ENCODE measurements at regions not wholly inside any gene's neighbourhood (a gene's known extent, or its start where the extent isn't known, plus 50 kb on each side); places are given as distances from the start of the nearest gene placed in this dataset.

DNA sequence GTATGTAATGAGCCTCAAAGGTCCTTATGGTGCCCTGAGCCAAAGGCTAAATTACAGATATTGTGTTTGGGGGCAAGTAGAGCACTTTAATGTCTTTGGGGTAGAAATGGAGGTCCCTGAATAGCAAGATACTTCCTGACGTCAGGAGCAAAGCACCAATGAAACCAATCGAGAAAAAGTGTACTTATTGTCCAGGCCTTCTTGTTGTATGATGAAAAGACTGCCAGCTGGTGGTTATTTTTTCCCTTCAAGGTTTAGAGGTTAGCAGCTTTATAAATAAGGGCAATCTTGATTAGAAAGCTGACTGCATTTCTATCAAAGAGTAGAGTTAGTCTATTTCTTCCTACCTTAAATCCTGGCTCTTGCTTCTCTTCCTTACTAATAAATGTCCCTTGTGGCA lies 76.1 kb upstream of the HSF2 start:
- no peak for TF ChIP-seq EZH2 (IDR thresholded peaks at IDR 0.05; ENCODE audit: low read length, unreplicated experiment)
- TF ChIP-seq, protein P1, sequence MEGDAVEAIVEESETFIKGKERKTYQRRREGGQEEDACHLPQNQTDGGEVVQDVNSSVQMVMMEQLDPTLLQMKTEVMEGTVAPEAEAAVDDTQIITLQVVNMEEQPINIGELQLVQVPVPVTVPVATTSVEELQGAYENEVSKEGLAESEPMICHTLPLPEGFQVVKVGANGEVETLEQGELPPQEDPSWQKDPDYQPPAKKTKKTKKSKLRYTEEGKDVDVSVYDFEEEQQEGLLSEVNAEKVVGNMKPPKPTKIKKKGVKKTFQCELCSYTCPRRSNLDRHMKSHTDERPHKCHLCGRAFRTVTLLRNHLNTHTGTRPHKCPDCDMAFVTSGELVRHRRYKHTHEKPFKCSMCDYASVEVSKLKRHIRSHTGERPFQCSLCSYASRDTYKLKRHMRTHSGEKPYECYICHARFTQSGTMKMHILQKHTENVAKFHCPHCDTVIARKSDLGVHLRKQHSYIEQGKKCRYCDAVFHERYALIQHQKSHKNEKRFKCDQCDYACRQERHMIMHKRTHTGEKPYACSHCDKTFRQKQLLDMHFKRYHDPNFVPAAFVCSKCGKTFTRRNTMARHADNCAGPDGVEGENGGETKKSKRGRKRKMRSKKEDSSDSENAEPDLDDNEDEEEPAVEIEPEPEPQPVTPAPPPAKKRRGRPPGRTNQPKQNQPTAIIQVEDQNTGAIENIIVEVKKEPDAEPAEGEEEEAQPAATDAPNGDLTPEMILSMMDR (conservative IDR thresholded peaks at IDR 0.05; ENCODE audit: low read depth, low read length): no peak

All from PC-3 (cell line).